Pancreas (tissue), 10 donors: ENCODE measurements at regions not wholly inside any gene's neighbourhood (a gene's known extent, or its start where the extent isn't known, plus 50 kb on each side); places are given as distances from the start of the nearest gene placed in this dataset.

Experiments
- ATAC-seq, 4 donors: fragments of 200-7000 bp; cut with Tn5 transposase; one replicate each; pipeline versions ENCODE4 v1.8.0 to v1.9.1; 2020; ENCODE audit warnings: mild to moderate bottlenecking in 4 of 4, moderate library complexity in 4 of 4
- DNase-seq, 6 donors: peaks; one replicate each; pipeline ENCODE4 v3.0.0-alpha.2; 2020
- FAIRE-seq: peaks from 2 replicates; lab custom pipeline; 2012; peaks lifted over from hg19 to GRCh38; lab: Jason Lieb, UNC
- H3K27ac ChIP-seq, 4 donors: fragments of 200-600 bp; sonication (generic); 1 replicate in 3 of 4; 2 replicates in 1 of 4; pipeline versions ENCODE4 v1.5.0 to v1.8.0; 2020
- H3K27me3 ChIP-seq, 4 donors: fragments of 200-600 bp; one replicate each; pipeline ENCODE4 v1.8.0; 2021
- H3K36me3 ChIP-seq, 3 donors: fragments of 200-600 bp; sonication (generic) in 1 of 3; one replicate each; pipeline versions ENCODE4 v1.5.0 to v1.8.0; 2020 to 2021
- H3K4me1 ChIP-seq, 3 donors: fragments of 200-600 bp; one replicate each; pipeline ENCODE4 v1.8.0; 2021
- H3K4me3 ChIP-seq, 4 donors: fragments of 200-600 bp; sonication (generic) in 2 of 4; one replicate each; pipeline versions ENCODE4 v1.5.0 to v1.8.0; 2020 to 2021
- H3K9me3 ChIP-seq, 4 donors: fragments of 200-600 bp; one replicate each; pipeline ENCODE4 v1.8.0; 2021
- WGBS, 2 donors: extraction: QIAGEN DNeasy Blood & Tissue Kit; methylation state at CpG; one replicate each; pipeline ENCODE4 v1.1.7; 2013; 5-methylcytosine and 5-hydroxymethylcytosine counted together
- intact Hi-C, 3 donors: fragments of 100-400 bp; cut with DNase I; formaldehyde crosslinking; loops; one replicate each; pipeline versions ENCODE4 v1.11.1 to v1.14.2; 2022
- TF ChIP-seq, protein P1 (sequence below), 4 donors: fragments of 200-600 bp; sonication (generic) in 3 of 4; IDR thresholded peaks; one replicate each; pipeline versions ENCODE4 v1.5.0 to v1.8.0; 2021; ENCODE audit warnings: antibody characterized with exemption in 4 of 4
- donor health status: healthy with polysubstance abuse.
- donor health status: DM: no; HTN: no; CAD: no; lungs with moderate emphysema.
- donor health status: DM: no; HTN: no; CAD: no.
- donor health status: control.
- donor health status: control.
- donor health status: Bipolar disorder and iron deficiency.
- donor health status: DM: yes; HTN: yes; CAD: no.
- donor health status: DM: no; HTN: no; CAD: no.
- donor health status: DM: no; HTN: no; CAD: no.
- donor health status: DM: yes; HTN: yes; CAD: no.

DNA sequence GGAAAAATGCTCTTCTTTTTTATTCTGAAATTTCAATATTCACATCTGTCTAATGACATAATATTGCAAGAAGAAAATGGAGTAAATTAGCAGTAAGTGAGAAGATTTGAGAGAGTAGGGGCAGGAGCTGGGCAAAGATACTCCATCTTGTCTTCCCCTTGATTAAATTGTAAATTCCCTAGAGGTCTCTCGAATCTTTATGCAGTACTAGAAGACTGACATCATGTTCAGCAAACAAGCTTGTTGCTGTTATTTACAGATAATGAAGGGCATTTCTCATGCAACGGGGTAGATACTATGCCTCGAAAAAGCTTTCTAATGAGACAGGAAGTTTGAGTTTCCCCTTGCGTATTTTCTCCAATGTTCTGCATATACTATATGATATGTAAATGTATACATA lies 306.9 kb upstream of the PTCHD4 start:
- Histone ChIP-seq H3K27me3 (no peaks in the 10 kb centered on the region), H3K4me3 (no peak overlapping the region), H3K4me1 (no peaks in the 10 kb centered on the region), H3K27ac (no peak overlapping the region), H3K9me3 (no peaks in the 10 kb centered on the region), H3K36me3 (no peaks in the 10 kb centered on the region)
- intact Hi-C loops, result no loop called here
- WGBS, 2 donors, result 39 to 46% methylated on average over 4 of the region's 4 CpGs
- FAIRE-seq (no peak), DNase-seq (no peak), ATAC-seq (no peak)
- TF ChIP-seq, protein P1, sequence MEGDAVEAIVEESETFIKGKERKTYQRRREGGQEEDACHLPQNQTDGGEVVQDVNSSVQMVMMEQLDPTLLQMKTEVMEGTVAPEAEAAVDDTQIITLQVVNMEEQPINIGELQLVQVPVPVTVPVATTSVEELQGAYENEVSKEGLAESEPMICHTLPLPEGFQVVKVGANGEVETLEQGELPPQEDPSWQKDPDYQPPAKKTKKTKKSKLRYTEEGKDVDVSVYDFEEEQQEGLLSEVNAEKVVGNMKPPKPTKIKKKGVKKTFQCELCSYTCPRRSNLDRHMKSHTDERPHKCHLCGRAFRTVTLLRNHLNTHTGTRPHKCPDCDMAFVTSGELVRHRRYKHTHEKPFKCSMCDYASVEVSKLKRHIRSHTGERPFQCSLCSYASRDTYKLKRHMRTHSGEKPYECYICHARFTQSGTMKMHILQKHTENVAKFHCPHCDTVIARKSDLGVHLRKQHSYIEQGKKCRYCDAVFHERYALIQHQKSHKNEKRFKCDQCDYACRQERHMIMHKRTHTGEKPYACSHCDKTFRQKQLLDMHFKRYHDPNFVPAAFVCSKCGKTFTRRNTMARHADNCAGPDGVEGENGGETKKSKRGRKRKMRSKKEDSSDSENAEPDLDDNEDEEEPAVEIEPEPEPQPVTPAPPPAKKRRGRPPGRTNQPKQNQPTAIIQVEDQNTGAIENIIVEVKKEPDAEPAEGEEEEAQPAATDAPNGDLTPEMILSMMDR (IDR thresholded peaks at IDR 0.05), result no peak

- H3K4me1 ChIP-seq, result no peaks in the 10 kb centered on the region
- 58 to 68% methylated on average over 2 of the region's 2 CpGs for WGBS, 2 donors
- no peak for DNase-seq
- intact Hi-C loops, result no loop called here
- H3K9me3 ChIP-seq, result no peaks in the 10 kb centered on the region
- no peak overlapping the region for H3K27ac ChIP-seq
- TF ChIP-seq, protein P1 (IDR thresholded peaks at IDR 0.05), result no peak
- H3K4me3 ChIP-seq, result no peak overlapping the region
- no peak for ATAC-seq
- no peak for FAIRE-seq
- H3K36me3 ChIP-seq, result no peaks in the 10 kb centered on the region
- no peaks in the 10 kb centered on the region for H3K27me3 ChIP-seq
Observed at GRCh38 chr6:48412656-48413055, 301.7 kb upstream of the PTCHD4 start.

DNA sequence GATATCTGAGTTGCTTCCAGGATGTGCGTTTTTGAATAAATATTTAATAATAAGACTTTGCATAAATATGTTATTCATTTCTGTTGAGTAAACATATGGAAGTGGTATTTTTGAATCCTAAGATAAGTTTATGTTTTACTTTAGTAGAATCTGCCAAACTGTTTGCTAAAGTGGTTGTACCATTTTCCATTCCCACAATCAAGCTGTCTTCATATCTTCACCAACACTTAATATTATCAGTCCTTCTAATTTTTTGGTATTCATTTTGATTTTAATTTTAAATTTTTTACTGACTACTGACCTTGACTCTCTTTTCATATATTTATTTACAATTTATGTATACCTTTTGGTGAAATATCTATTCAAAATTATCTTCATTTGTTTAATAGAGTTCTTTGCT lies 293.9 kb upstream of the PTCHD4 start:
- intact Hi-C loops, result no loop called here
- DNase-seq (no peak), FAIRE-seq (no peak), ATAC-seq (no peak)
- Histone ChIP-seq H3K27me3 (no peaks in the 10 kb centered on the region), H3K27ac (no peak overlapping the region), H3K4me3 (no peak overlapping the region), H3K4me1 (no peaks in the 10 kb centered on the region), H3K36me3 (no peaks in the 10 kb centered on the region), H3K9me3 (no peaks in the 10 kb centered on the region)
- TF ChIP-seq, protein P1 (IDR thresholded peaks at IDR 0.05), result no peak
- WGBS, 2 donors, result 33 to 59% methylated on average over 1 of the region's 1 CpG

- 57 to 73% methylated on average over 3 of the region's 3 CpGs for WGBS, 2 donors
Observed at GRCh38 chr6:48403587-48403986, 292.6 kb upstream of the PTCHD4 start.

GRCh38 chr6:48401016-48401415 lies 290.0 kb upstream of the PTCHD4 start:
- Histone ChIP-seq H3K27ac (no peak overlapping the region), H3K9me3 (no peaks in the 10 kb centered on the region), H3K27me3 (no peaks in the 10 kb centered on the region), H3K4me1 (no peaks in the 10 kb centered on the region), H3K4me3 (no peak overlapping the region), H3K36me3 (no peaks in the 10 kb centered on the region)
- WGBS, 2 donors, result 35 to 47% methylated on average over 3 of the region's 3 CpGs
- ATAC-seq (no peak), DNase-seq (no peak), FAIRE-seq (no peak)
- intact Hi-C loops, result no loop called here
- TF ChIP-seq, protein P1 (IDR thresholded peaks at IDR 0.05), result no peak

More at GRCh38 chr6:48403587-48403986, 292.6 kb upstream of the PTCHD4 start:
- Histone ChIP-seq H3K4me3 (no peak overlapping the region), H3K4me1 (no peaks in the 10 kb centered on the region), H3K27me3 (no peaks in the 10 kb centered on the region), H3K36me3 (no peaks in the 10 kb centered on the region), H3K27ac (no peak overlapping the region), H3K9me3 (no peaks in the 10 kb centered on the region)
- no peak for ATAC-seq
- FAIRE-seq, result no peak
- no peak for DNase-seq
- TF ChIP-seq, protein P1 (IDR thresholded peaks at IDR 0.05), result no peak
- intact Hi-C loops, result no loop called here
